GM21447 (cell line): ENCODE measurements at regions not wholly inside any gene's neighbourhood (a gene's known extent, or its start where the extent isn't known, plus 50 kb on each side); places are given as distances from the start of the nearest gene placed in this dataset.
"Not testable (repeated sequence)": the region's sequence is repeated elsewhere in the genome, so short reads cannot be mapped to it uniquely, and the experiment has no call there.

Experiments used
- ATAC-seq: cut with Tn5 transposase; IDR thresholded peaks from one replicate; pipeline ENCODE4 v1.9.1; 2021; ENCODE audit not compliant: unreplicated experiment

DNA sequence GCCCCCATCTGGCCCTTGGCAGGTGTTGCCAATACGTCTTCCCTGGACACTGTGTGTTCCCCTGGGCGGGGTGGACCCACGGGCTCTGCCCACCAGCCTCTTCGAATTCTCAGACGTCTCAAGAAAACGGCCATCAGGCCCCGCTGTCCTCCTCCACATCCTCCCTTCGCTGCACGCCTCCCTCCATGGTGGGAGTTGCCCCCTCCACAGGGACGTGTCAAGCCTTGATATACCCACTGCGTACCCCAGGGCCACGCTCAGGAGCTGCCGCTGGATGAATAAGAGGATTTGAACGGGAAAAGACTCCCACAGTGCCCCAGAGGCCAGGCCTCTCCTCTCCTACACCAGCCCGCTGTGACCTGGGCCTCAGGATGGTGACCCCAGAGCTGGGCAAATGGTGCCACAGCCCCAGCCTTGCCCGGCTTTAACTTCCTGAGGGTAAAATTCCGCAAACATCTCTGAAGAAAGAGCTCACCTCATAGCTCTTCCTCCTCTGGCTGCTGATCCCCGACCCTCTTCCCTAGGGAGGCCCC is 399.3 kb upstream of the MYT1L start:
- ATAC-seq: no peak

DNA sequence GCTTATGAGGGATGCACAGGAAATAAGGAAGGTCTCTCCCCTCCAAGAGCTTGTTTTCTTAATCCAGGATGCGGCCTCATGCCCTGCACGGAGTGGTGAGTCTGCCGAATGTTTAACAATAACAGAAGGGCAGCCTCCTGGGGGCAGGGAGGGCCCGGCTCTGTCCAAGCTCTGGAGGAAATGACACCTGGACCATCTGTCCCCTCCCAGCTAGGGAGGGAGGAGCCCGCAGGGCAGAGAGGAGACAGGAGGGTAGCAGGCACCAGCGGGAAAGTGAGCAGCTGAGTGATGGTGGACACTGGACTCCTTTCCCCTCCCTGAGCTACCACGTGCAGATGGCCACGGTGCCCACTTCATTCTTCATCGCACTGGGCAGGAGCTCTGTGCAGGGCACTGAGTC is 398.2 kb upstream of the MYT1L start:
- ATAC-seq: no peak

DNA sequence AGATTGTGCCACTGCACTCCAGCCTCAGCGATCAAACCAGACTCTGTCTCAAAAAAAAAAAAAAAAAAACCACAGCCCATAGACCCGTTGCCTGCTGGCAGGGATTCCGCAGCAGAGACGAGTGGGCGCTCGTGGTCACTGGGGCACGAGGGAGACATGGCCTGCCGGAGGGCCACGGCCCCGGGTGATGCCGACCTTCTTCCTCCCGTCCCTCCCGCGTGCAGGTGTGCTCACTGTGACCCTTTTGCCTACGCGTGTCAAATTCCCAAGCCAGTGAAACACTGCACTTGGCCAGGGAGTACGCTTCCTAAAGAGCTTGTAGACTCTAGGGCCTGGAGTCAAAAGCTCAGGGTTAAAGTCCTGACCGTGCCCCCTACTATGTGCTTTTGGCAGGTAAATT is 397.6 kb upstream of the MYT1L start:
- ATAC-seq: no peak

DNA sequence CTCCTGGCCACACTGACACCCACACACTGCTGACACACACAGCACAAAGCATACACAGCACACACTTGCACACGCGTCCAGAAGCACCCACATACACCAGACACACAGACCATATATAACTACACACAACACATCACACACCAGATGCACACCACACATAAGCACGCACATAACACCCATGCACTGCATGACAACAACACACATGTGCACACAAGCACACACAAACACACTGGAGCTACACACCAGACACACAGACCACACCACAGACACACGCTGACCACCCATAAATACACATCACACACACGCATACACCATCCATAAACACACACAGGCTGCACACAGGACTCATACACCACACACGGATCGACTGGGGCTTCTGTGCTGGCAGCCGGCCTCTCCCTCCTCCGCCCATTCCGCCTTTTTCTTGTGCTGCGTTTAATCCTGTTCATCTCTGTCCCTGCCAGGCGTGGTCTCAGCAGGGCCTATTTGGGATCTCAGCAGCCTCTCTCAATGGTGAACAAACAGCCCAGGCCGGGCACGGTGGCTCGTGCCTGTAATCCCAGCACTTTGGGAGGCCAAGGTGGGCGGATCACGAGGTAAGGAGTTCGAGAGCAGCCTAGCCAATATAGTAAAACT is 396.9 kb upstream of the MYT1L start:
- no peak for ATAC-seq

DNA sequence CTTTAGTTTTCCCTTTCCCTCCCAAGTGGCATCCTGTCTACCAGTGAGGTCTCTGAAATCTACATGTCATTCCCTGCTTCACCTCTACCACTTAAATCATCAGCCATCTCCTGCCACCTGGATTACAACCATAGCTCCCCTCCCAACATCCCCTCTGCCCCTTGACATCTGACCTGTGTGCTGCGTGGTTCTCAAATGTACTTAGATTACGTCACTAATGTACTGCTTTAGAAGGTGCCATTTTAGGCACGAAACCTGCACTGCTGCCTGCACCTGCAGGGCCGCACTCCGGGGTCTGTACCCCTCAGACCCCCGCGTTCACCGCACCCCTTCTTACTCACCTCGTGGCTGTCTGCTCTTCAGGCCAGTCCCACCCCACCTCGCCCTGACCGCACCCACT is 395.1 kb upstream of the MYT1L start:
- no peak for ATAC-seq

DNA sequence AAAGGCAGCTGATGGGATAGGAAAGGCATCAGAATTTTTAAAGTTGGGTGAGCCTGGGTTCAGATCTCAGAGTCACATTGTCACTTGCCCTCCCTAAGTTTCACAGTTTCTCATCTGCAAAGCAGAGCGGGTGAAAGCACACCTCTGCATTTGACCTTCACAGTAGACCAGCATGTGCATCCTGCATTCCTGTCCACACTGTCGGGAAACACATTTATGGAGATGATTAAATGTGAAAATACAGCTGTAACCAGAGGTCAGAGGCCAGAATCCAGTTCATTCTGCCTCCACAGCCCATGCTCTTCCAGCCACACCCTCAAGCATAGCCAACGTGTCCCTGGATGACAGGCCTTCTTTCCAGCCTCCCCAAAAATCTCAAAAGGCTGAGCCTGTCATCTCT is 392.0 kb upstream of the MYT1L start:
- ATAC-seq: no peak

DNA sequence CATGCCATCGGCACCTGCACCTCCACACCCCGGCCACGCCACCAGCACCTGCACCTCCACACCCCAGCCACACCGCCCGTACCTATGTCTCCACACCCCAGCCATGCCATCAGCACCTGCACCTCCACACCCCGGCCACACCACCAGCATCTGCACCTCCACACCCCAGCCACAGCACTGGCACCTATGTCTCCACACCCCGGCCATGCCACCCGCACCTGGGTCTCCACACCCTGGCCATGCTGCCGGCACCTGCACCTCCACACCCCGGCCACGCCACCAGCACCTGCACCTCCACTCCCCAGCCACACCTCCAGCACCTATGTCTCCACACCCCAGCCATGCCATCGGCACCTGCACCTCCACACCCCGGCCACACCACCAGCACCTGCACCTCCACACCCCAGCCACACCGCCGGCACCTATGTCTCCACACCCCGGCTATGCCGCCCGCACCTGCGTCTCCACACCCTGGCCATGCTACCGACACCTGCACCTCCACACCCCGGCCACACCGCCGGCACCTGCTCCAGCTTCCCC is 390.3 kb upstream of the MYT1L start:
- no peak for ATAC-seq

DNA sequence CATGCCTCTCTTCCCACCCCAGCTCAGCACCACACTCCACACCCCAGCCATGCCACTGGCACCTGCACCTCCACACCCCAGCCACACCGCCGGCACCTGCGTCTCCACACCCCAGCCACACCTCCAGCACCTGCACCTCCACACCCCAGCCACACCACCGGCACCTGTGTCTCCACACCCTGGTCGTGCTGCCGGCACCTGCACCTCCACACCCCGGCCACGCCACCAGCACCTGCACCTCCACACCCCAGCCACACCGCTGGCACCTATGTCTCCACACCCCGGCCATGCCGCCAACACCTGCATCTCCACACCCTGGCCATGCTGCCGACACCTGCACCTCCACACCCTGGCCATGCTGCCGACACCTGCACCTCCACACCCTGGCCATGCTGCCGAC is 389.7 kb upstream of the MYT1L start:
- not testable (repeated sequence) for ATAC-seq

DNA sequence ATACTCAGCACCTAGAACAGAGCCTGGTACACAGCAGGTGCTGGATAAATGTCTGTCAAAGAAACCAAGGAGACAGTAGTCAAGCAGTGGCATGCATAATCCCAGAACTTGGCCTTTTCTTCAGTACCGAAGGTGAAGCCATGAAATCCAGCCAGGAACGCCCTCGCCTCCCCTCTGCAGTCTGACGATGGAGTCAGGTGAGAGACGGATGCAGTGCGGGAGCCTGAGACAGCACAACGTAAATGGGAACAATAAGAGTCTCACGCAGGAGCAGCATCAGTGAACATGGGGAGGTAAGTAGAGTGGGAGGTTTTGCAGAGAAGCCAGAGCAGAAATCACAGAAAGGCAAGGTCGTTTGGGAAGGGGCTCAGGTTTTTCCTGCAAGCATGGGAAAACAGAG is 389.3 kb upstream of the MYT1L start:
- ATAC-seq: no peak

DNA sequence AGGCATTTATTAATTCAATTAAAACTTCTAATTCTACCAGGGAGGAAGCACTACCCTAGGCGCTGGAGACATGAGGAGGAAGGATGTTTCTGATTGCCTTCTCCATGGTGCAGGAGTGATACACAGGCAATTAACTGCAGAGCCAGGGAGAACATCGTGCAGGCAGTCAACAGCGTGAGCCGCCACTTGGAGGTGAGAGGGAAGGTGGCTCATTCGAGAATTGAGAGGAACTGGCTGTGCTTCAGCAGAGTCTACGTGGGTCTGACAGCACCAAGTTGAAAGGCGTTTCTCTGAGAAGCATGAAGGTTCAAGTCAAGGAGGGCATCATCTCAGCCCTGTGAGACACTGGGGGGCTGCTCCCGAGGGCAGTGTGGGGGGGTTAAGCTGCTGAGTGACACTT is 388.7 kb upstream of the MYT1L start:
- ATAC-seq: no peak

DNA sequence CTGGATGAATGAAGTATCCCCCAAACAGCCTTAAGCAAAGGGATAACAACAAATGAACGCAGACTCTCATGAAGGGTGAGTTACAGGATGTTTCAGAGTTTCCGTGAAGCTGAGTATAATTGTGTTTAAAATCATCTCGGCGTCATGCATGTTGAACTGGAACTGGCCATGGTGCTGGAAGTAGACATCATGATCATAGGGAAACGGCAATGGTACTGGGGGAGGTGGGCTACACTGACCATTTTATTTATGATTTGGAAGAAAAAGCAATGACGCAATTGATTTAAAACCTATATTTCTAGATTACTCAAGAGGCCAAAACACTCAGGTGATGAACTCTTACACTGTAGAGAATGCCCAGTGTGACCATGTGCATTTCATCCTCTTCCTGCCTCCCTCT is 387.9 kb upstream of the MYT1L start:
- ATAC-seq: no peak

DNA sequence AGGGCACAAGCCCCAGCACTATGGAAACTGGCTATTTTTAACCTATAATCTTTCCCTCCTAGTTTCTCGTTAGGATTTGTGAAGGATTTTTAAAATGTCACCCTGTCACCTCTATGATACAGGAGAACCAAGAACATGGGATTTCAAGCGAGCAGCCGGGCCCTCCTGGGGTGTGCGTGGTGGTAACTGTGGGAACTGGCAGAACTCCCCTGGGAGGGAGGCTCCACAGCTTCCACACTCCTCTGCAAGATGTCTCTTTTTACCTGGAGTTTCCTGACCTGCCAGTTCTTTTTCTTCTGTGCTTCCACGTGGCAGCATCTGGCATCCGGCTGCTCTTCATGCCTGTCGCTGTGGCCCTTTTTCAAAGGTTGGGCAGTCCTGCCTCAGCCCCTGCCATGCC is 386.3 kb upstream of the MYT1L start:
- ATAC-seq: no peak

DNA sequence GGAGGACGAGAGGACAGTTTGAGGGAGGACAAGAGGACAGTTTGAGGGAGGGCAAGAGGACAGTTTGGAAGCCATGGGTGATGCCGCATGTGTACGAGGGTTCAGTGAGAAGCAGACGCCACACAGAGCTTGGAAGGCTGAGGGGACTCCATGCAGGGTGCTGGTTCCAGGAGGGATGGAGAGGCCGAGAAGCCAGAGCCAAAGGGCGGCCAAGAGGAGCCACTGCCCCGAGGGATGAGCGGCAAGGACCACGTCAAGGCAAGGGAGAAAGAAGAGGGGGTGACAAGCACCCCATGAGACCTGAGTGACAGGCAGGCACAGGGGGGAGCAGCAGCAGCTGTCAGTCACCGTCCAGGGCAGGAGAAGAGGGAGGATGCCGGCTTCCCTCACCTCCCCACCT is 385.7 kb upstream of the MYT1L start:
- no peak for ATAC-seq

DNA sequence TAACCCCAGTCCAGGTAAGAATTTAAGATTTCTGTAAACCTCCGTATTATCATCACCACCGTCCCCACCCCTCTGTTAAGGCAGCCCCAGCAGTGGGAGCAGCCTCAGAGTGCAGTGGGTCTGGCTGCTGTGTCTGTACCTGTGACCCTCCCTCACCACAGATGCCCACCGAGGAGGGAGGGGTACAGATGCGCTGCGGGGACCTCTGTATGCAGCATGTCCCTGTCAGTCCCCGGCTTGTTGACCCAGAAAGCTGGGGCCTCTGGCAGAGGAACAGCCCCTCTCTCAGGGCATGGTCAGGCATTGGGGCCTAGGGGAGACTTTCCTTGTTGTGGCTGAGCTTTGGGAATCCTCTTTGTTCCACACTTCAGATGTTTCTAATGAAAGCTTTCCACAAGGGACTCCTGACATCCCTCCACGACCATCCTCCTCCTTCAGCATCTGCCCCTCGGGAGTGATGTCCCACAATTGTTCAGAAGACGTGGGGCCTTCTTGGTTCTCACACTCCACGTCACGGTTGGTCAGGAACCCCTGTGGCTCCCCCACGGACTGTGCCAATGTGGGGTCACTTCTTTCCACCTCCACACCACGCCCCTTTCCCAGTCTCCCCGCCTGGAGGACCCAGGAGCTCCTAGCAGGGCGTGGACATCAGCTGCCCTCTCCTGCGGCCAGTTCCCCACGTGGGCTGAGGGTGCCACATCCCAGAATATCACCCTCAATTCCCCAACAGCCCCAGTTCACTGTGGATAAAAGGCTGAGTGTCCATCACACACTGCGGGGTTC is 384.2 kb upstream of the MYT1L start:
- ATAC-seq: no peak

DNA sequence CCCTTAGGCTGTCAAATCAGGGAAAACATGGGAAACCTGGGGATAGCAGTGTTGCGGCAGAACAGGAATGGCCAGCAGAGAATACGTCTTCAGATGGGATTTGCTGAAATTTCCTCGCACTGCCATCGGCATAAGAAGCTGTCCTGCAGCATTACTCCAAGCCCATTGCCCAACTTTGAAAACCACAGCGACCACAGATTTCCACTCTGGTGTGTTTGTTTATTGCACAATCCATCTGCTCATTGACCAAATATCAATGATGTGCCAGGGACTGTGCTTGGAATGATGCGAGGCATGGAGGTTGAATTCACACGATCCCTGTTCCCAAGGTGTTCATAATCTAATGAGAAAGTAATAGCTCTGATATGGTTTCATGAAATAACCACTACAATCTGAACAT is 383.3 kb upstream of the MYT1L start:
- no peak for ATAC-seq

DNA sequence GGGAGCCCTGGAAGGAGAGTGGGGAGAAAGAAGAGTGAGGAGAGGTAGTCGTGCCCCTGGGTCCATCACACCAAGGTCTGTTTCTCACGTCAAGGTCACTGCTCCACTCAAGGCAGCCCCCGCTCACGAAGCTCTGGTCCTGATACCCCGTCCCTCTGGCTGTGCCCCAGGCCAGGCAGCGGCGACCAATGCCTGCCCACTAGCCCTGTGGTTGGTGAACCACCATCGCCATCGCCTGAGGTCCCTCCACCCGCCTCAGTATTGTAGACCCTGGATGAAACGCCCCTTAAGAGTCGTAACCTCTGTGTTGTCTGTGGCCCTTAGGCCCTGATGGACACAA is 378.3 kb upstream of the MYT1L start:
- no peak for ATAC-seq

DNA sequence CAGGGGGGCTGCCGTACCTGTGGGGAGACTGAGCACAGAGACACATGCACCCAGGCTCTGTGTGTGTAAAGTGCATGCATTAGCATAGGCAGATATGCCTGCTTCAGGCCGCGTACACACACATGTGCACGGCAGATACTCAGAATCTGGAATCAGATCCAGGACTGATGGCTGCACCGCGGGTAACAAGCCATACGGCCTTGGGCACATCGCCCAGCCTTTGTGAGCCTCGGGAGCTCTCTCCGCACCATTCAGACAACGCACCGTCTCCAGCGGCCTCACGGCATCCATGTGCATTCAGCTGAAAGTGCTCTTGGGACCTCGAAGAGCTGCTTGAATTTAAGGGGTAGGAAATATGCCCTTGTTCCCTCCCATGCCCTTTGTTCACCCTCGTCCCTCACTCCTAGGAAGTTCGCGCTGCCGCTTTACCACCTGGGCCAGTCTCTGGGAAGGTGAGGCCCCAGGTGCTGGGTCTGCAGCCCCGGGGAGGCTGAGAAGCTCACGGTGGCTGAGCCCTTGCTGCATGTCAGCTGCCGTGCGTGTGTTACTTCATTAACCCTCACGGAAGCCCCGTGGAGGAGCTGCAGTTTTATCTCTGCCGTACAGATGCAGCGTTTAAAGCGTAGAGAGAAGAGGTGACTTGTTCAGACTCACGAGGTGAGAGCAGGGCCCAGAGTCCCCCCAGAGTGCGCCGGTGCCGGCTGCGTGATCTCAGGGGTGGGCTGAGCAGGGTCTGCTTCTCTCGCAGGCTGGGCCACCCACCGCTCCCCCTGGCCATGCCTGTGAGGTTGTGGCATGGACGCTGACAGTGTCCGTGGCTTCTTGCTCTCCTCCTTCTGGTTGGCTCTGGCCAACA is 377.7 kb upstream of the MYT1L start:
- ATAC-seq: no peak

DNA sequence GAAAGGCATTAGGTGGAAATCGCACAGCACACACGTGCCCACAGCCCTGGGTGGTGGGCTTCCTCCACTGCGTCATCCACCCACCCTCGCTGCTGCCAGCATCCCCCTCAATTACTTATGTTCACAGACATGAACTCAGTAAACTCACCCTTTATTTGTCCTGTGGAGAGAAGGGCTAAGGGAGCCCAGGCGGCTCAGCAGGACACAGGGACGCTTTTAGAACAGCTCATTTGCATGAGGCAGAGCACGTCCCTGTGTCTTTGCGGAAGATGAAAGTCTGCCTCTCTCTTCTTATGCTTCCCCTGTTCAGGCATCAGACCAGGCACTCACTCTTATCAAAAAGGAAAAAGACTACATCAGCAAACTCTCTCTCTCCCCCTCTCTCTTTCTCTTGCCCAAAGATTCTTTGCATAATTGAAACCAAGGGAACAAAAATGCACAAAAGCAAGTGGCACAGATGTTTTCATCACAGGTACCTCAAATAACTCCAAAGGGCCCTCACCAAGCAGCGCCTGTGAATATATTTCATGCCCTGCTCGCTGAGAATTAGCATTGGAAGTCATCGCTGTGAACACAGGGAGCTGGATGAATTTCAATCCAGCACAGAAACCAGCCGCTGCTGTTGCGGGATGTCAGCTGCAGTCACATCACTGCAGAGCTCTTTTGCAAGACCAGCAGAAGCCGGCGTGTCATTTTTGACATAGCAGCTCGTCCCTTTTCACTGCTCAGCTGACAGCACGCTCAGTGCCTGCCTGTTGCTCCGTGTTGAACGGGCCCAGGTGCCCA is 376.3 kb upstream of the MYT1L start:
- no peak for ATAC-seq

DNA sequence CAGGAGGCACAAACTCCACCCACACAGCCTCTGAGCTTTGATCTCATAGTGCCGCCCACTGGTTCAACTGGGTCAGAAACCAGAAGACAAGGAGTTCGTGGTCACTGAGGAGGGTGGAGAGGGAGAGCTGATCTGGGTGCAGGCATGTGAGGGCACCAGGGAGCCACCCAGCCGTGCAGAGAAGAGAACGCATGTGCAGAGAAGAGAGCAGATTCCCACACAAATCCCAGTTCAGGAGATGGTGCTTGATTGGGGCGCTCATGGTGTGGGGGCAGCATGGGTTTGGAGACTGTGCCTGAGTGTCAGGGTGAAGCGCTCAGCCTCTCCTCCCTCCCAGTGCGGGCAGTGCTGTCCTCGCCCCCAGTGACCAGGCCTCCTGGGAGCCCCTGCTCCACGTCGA is 375.2 kb upstream of the MYT1L start:
- no peak for ATAC-seq

DNA sequence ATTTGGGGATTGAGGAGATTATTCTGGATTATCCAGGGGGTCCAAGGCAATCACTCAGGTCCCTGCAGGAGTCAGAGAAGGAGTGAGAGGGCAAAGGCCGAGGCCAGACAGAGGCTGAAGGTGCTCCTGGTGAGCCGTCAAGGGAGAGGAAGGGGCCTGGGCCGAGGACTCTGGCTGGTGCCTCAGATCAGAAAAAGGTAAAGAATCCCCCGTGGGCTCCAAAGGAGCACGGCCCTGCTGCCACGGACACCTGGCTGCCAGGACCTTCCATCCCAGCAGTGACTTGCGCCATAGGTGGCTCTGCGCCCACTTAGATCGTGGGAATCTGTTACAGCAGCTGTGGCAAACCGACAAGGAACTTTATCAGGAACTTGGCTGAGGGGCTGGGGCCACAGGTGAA is 374.8 kb upstream of the MYT1L start:
- ATAC-seq: no peak
